ENCODE measurements at regions not wholly inside any gene's neighbourhood (a gene's known extent, or its start where the extent isn't known, plus 50 kb on each side); places are given as distances from the start of the nearest gene placed in this dataset.

GRCh38 chr5:68080282-68081050 lies 135.1 kb upstream of the PIK3R1 start:
- no peak overlapping the region for H3K27ac ChIP-seq (ENCODE audit: poor library complexity, severe bottlenecking)
- H3K36me3 ChIP-seq (ENCODE audit: low read depth), result no peaks in the 10 kb centered on the region
- H3K27me3 ChIP-seq (ENCODE audit: insufficient read depth, poor library complexity, severe bottlenecking), result no peaks in the 10 kb centered on the region
- no peak for ATAC-seq (ENCODE audit: low read depth)
- no peak for TF ChIP-seq CTCF (IDR thresholded peaks at IDR 0.05; ENCODE audit: poor library complexity, severe bottlenecking)
- H3K4me3 ChIP-seq (ENCODE audit: severe bottlenecking), result no peak overlapping the region
- H3K4me1 ChIP-seq (ENCODE audit: insufficient read depth, poor library complexity, severe bottlenecking), result no peaks in the 10 kb centered on the region
- DNase-seq (ENCODE audit: low spot score), result no peak
- H3K9me3 ChIP-seq (ENCODE audit: severe bottlenecking), result no peaks in the 10 kb centered on the region

- Histone ChIP-seq H3K36me3 (ENCODE audit: low read depth) (no peaks in the 10 kb centered on the region), H3K4me1 (ENCODE audit: insufficient read depth, poor library complexity, severe bottlenecking) (no peaks in the 10 kb centered on the region), H3K9me3 (ENCODE audit: severe bottlenecking) (no peaks in the 10 kb centered on the region), H3K4me3 (ENCODE audit: severe bottlenecking) (no peak overlapping the region), H3K27ac (ENCODE audit: poor library complexity, severe bottlenecking) (no peak overlapping the region), H3K27me3 (ENCODE audit: insufficient read depth, poor library complexity, severe bottlenecking) (no peaks in the 10 kb centered on the region)
- TF ChIP-seq CTCF (IDR thresholded peaks at IDR 0.05; ENCODE audit: poor library complexity, severe bottlenecking), result no peak
- DNase-seq (ENCODE audit: low spot score) (no peak), ATAC-seq (ENCODE audit: low read depth) (no peak)
These were observed 138.1 kb upstream of the PIK3R1 start for GRCh38 chr5:68077349-68077894.

- Histone ChIP-seq H3K4me3 (ENCODE audit: severe bottlenecking) (no peak overlapping the region), H3K27ac (ENCODE audit: poor library complexity, severe bottlenecking) (no peak overlapping the region), H3K9me3 (ENCODE audit: severe bottlenecking) (no peaks in the 10 kb centered on the region), H3K27me3 (ENCODE audit: insufficient read depth, poor library complexity, severe bottlenecking) (no peaks in the 10 kb centered on the region), H3K4me1 (ENCODE audit: insufficient read depth, poor library complexity, severe bottlenecking) (no peaks in the 10 kb centered on the region), H3K36me3 (ENCODE audit: low read depth) (no peaks in the 10 kb centered on the region)
- ATAC-seq (ENCODE audit: low read depth) (no peak), DNase-seq (ENCODE audit: low spot score) (no peak)
- no peak for TF ChIP-seq CTCF (IDR thresholded peaks at IDR 0.05; ENCODE audit: poor library complexity, severe bottlenecking)
These were observed 140.9 kb upstream of the PIK3R1 start for GRCh38 chr5:68074633-68075032.

DNA sequence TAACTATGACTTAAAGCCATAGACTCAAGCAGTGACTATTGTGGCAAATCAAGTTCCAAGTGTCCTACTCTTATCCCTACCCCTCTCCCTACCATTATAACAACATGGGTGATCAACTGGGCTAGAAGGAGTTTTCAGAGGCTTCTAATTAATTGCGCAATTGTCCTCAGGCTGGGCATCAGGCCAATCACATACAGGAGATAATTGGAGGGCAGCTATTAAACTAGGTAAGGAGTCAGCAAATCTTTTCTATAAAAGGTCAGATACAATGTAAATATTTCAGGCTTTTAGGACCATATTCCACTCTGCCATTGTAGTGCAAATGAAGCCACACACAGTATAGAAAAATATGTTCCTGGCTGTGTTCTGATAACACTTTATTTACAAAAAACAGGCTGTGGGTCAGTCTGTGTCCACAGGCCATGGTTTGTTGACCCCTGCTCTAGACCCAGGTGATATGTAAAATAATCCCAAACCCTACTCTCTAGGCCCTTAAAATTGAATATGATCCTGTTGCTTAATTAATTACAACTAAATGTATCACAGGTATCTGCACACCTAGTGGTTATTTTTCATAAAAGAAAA lies 141.4 kb upstream of the PIK3R1 start:
- H3K4me3 ChIP-seq (ENCODE audit: severe bottlenecking), result no peak overlapping the region
- TF ChIP-seq CTCF (IDR thresholded peaks at IDR 0.05; ENCODE audit: poor library complexity, severe bottlenecking), result no peak
- no peaks in the 10 kb centered on the region for H3K9me3 ChIP-seq (ENCODE audit: severe bottlenecking)
- no peak overlapping the region for H3K27ac ChIP-seq (ENCODE audit: poor library complexity, severe bottlenecking)
- ATAC-seq (ENCODE audit: low read depth) (no peak; the same call in 2 of the 3 replicates), DNase-seq (ENCODE audit: low spot score) (no peak)
- H3K36me3 ChIP-seq (ENCODE audit: low read depth), result no peaks in the 10 kb centered on the region
- no peaks in the 10 kb centered on the region for H3K4me1 ChIP-seq (ENCODE audit: insufficient read depth, poor library complexity, severe bottlenecking)
- H3K27me3 ChIP-seq (ENCODE audit: insufficient read depth, poor library complexity, severe bottlenecking), result no peaks in the 10 kb centered on the region

- ATAC-seq (ENCODE audit: low read depth) (no peak), DNase-seq (ENCODE audit: low spot score) (no peak)
- H3K36me3 ChIP-seq (ENCODE audit: low read depth), result no peaks in the 10 kb centered on the region
- no peaks in the 10 kb centered on the region for H3K9me3 ChIP-seq (ENCODE audit: severe bottlenecking)
- H3K4me3 ChIP-seq (ENCODE audit: severe bottlenecking), result no peak overlapping the region
- H3K27ac ChIP-seq (ENCODE audit: poor library complexity, severe bottlenecking), result no peak overlapping the region
- no peaks in the 10 kb centered on the region for H3K27me3 ChIP-seq (ENCODE audit: insufficient read depth, poor library complexity, severe bottlenecking)
- no peak for TF ChIP-seq CTCF (IDR thresholded peaks at IDR 0.05; ENCODE audit: poor library complexity, severe bottlenecking)
- H3K4me1 ChIP-seq (ENCODE audit: insufficient read depth, poor library complexity, severe bottlenecking), result peaks cover 5% of the 10 kb centered on the region
These were observed 143.8 kb upstream of the PIK3R1 start for GRCh38 chr5:68071736-68072135.

All from RWPE2 (cell line).